ENCODE measurements at regions not wholly inside any gene's neighbourhood (a gene's known extent, or its start where the extent isn't known, plus 50 kb on each side); places are given as distances from the start of the nearest gene placed in this dataset.
A peak's percentile ranks its signal among the peaks of the same experiment; 100 is the strongest.

- DNase-seq: no peak
Measured at GRCh38 chr14:62133776-62134550, 371.7 kb downstream of the SNAPC1 start.

- DNase-seq: no peak
Measured at GRCh38 chr14:62138593-62138992, 376.4 kb downstream of the SNAPC1 start.

GRCh38 chr14:62141139-62141538, 378.9 kb downstream of the SNAPC1 start:
- no peak for DNase-seq

- DNase-seq: peak in 17 of 58 donors; percentile 1 to 43 (median 7)
Measured at GRCh38 chr14:62143245-62143644, 381.0 kb downstream of the SNAPC1 start.

GRCh38 chr14:62144863-62145262, 382.6 kb downstream of the SNAPC1 start:
- DNase-seq: no peak

GRCh38 chr14:62146030-62146429, 383.8 kb downstream of the SNAPC1 start:
- DNase-seq: no peak

- DNase-seq: no peak
Measured at GRCh38 chr14:62156052-62156451, 393.8 kb downstream of the SNAPC1 start.

GRCh38 chr14:62158779-62159178, 396.6 kb downstream of the SNAPC1 start:
- DNase-seq: no peak

- no peak for DNase-seq
Measured at GRCh38 chr14:62159314-62159713, 397.1 kb downstream of the SNAPC1 start.

GRCh38 chr14:62162998-62163589, 400.9 kb downstream of the SNAPC1 start:
- peak in 12 of 58 donors; percentile 0 to 47 (median 5) for DNase-seq

- no peak for DNase-seq
Measured at GRCh38 chr14:62168564-62169155, 406.4 kb downstream of the SNAPC1 start.

- DNase-seq: peak in 51 of 58 donors; percentile 1 to 73 (median 24)
Measured at GRCh38 chr14:62179367-62180018, 417.3 kb downstream of the SNAPC1 start.

GRCh38 chr14:62181591-62181990, 419.4 kb downstream of the SNAPC1 start:
- no peak for DNase-seq

GRCh38 chr14:62185078-62185477, 422.9 kb downstream of the SNAPC1 start:
- no peak for DNase-seq

- no peak for DNase-seq
Measured at GRCh38 chr14:62187265-62187664, 425.0 kb downstream of the SNAPC1 start.

- DNase-seq: no peak
Measured at GRCh38 chr14:62189698-62190097, 427.5 kb downstream of the SNAPC1 start.

GRCh38 chr14:62206456-62206855, 444.2 kb downstream of the SNAPC1 start:
- DNase-seq: no peak

GRCh38 chr14:62209287-62209899, 447.2 kb downstream of the SNAPC1 start:
- no peak for DNase-seq

- DNase-seq: no peak
Measured at GRCh38 chr14:62213516-62213915, 451.3 kb downstream of the SNAPC1 start.

GRCh38 chr14:62216121-62216520, 453.9 kb downstream of the SNAPC1 start:
- no peak for DNase-seq

- DNase-seq: no peak
Measured at GRCh38 chr14:62234849-62235248, 472.6 kb downstream of the SNAPC1 start.

GRCh38 chr14:62244221-62244620, 482.0 kb downstream of the SNAPC1 start:
- no peak for DNase-seq
